ENCODE measurements at regions not wholly inside any gene's neighbourhood (a gene's known extent, or its start where the extent isn't known, plus 50 kb on each side); places are given as distances from the start of the nearest gene placed in this dataset.

- no peak for TF ChIP-seq CTCF (IDR thresholded peaks at IDR 0.05)
- H3K4me3 ChIP-seq, result no peak overlapping the region
- intact Hi-C loops (cut with DNase I, micrococcal nuclease), result no loop called here
- H3K9me3 ChIP-seq, result no peaks in the 10 kb centered on the region
- ATAC-seq (no peak), DNase-seq (no peak)
- no peaks in the 10 kb centered on the region for H3K4me1 ChIP-seq (ENCODE audit: low read depth)
- no peaks in the 10 kb centered on the region for H3K36me3 ChIP-seq (ENCODE audit: low read depth)
These were observed 327.8 kb downstream of the MATN1 start for GRCh38 chr1:30395631-30396030.

GRCh38 chr1:30388386-30388785 lies 335.0 kb downstream of the MATN1 start:
- Histone ChIP-seq H3K9me3 (no peaks in the 10 kb centered on the region), H3K4me3 (no peak overlapping the region), H3K36me3 (ENCODE audit: low read depth) (no peaks in the 10 kb centered on the region), H3K4me1 (ENCODE audit: low read depth) (no peaks in the 10 kb centered on the region)
- DNase-seq, result no peak
- TF ChIP-seq CTCF (IDR thresholded peaks at IDR 0.05), result no peak
- ATAC-seq, result no peak
- intact Hi-C loops (cut with DNase I, micrococcal nuclease), result no loop called here

- ATAC-seq, result no peak
- DNase-seq, result no peak
- intact Hi-C loops (cut with DNase I, micrococcal nuclease), result no loop called here
- no peak for TF ChIP-seq CTCF (IDR thresholded peaks at IDR 0.05)
- Histone ChIP-seq H3K4me3 (no peak overlapping the region), H3K4me1 (ENCODE audit: low read depth) (no peaks in the 10 kb centered on the region), H3K9me3 (no peaks in the 10 kb centered on the region), H3K36me3 (ENCODE audit: low read depth) (no peaks in the 10 kb centered on the region)
These were observed 337.0 kb downstream of the MATN1 start for GRCh38 chr1:30386156-30386926.

DNA sequence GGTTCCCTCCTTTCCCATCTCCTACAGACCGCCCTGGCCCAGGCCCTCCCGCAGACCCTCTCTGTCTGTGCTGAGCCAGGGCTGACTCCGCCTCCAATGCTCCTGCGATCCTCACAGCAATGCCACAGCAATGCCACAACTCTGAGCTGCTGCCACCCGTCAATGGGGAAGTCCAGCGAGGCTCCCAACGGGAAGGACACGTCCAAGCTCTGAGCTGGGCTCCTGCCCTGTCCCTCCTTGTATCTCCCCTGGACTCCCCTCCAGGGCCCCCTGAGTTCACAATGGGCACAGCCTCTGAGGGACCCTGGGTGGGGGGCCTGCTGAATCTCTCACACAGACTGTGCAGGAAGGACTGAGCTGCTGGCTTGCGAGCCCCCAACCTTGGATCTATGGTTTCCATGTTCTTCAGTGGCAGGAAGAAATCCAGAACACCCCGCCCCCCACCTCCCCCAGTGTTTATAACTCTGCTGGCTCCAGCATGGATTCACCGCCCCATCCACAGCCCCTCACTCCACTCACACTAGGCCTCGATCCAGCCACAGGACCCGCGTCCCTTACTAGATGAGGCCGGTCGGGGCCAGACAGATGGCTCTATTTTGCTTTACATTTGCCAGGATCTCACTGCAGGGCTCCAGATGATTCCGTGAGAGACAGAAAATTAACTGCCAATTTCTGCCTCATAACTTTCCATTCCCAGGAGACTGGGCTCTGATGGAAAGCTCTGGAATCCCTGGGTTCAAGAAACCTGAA lies 338.0 kb downstream of the MATN1 start:
- no peak for TF ChIP-seq CTCF (IDR thresholded peaks at IDR 0.05)
- no peaks in the 10 kb centered on the region for H3K4me1 ChIP-seq (ENCODE audit: low read depth)
- H3K9me3 ChIP-seq, result no peaks in the 10 kb centered on the region
- no peak for ATAC-seq
- DNase-seq, result no peak
- H3K4me3 ChIP-seq, result no peak overlapping the region
- intact Hi-C loops (cut with DNase I, micrococcal nuclease), result no loop called here
- H3K36me3 ChIP-seq (ENCODE audit: low read depth), result no peaks in the 10 kb centered on the region

DNA sequence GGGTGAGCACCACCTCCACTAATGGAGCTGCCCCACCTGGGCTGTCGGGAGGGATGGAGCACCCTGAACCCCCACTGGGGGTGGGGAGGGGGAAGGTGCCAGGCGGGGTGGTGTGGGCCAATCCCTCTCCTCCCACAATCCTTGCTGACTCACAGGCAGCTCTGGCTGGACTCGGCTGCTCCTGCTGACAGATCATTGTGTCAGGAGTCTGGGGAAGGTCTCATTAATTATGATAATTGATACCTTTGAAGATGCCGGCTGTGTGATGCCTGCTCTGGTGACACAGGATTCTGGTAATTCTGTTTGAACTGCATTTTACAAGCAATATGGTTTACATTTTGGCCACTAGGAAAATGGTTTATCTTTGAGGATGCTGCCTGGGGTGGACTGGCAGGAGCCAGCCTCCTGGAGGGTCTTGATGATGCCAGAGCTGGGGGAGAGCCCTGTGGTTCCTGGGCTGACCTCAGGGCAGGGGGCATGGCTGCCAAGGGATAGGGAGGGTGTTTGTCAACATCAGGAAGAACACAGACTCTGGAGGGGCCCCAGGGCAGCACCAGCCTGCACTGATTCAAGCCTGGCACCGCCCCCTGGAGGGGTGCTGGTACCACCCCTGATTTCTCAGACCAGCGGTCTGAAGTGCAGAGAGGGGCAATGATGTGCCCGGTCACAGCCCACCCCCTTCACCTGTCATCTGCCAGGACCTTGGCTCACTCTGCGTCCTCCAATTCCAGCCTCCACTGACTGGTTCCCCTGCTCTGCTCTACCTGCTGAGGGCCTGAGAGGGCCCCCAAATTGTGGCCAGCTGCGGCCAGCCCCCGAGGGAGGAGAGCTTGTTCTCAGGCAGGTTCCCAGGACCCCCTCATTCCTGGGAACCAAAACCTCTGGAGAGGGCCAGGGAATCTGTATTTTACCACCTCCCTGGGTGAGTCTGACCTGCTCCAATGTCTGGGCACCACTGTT lies 338.8 kb downstream of the MATN1 start:
- Histone ChIP-seq H3K9me3 (no peaks in the 10 kb centered on the region), H3K4me3 (no peak overlapping the region), H3K36me3 (ENCODE audit: low read depth) (no peaks in the 10 kb centered on the region), H3K4me1 (ENCODE audit: low read depth) (no peaks in the 10 kb centered on the region)
- intact Hi-C loops (cut with DNase I, micrococcal nuclease), result loop anchor here in 1 of 2 donors (5.0 kb wide), 1 partner anchor 1147 kb away; the partner anchor contains the start of gene PTPRU
- DNase-seq (no peak), ATAC-seq (no peak)
- no peak for TF ChIP-seq CTCF (IDR thresholded peaks at IDR 0.05)

Data from mucosa of descending colon (tissue), 3 donors.